GM18499 (cell line): ENCODE measurements at regions not wholly inside any gene's neighbourhood (a gene's known extent, or its start where the extent isn't known, plus 50 kb on each side); places are given as distances from the start of the nearest gene placed in this dataset.

Experiments
- ATAC-seq: cut with Tn5 transposase; IDR thresholded peaks from one replicate; pipeline ENCODE4 v1.9.1; 2021; ENCODE audit warnings: moderate number of reproducible peaks; ENCODE audit not compliant: insufficient read depth, unreplicated experiment

- no peak for ATAC-seq
Measured at GRCh38 chr12:126781593-126781992, 1485.4 kb upstream of the TMEM132C start.

GRCh38 chr12:126782083-126782482 lies 1484.9 kb upstream of the TMEM132C start:
- ATAC-seq = no peak

- no peak for ATAC-seq
Measured at GRCh38 chr12:126784328-126784921, 1482.5 kb upstream of the TMEM132C start.

DNA sequence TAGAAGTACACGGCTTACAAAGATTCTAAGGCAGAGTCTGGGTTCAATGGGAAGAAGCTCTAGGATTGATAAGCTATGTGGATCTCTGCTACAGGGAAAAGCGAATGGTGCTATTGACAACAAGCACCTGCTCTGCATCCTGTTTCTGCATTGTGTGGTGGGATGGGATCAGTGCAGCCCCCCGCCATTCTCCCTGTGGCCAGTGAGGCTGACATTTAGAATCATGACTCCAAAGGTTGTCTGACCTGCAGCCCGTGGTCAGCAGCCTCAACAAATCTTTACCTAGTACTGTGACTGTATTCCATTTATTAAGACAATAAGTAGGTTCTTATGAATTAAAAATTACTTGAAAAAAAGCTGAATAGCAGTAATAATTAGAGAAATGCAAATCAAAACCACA lies 1477.0 kb upstream of the TMEM132C start:
- ATAC-seq = no peak

DNA sequence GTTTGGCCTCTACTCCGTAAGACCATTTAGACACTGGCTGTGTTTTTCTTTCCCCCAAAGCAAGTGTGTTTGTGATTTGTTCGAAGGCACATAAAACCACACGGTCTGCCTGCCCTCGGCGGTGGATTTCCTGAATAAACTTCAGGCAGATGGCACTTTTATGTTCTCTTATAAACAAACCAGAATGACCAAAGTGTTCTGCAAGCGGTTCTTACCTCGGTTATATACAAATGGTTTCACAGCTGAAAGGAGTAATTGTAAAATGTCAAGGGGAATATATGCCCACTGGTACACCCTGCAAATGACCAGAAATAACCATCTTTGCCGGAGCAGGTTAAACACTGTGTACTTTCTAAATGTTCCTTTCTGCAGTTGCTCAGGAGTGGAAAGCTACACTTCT lies 1475.8 kb upstream of the TMEM132C start:
- no peak for ATAC-seq

DNA sequence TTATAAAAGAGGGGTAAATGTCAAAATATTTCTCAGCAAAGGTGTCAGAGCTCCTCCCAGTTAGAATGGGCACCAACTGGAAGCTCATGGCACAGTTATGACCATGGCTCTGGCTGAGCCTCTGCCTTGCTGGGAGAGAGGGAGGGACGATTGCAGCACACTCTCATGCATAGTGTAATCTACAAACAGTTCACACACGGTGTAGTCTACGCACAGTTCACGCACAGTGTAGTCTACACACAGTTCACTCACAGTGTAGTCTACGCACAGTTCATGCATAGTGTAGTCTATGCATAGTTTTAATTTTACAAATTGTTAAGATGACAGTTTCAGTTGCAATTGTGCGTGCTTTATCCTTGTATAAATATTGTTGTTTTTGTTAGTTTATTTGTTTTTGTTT lies 1474.6 kb upstream of the TMEM132C start:
- no peak for ATAC-seq

DNA sequence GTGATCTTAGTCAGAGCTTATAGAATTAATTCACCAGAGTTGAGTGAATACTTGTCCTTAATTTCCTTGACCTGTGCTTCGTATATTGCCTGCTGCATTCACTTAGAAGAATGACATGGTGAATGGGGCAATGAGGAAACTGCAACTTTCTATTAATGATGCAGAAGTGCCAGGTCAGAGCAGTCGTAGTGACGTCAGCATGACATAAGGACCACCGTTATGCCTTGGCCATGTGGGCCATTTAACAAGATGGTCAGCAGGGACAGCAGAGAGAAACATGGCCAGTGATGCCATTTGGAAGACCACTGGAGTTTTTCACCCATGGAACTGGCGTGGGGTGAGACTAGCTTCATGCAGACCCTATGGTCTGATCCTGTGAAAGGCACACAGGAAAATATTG lies 1469.4 kb upstream of the TMEM132C start:
- no peak for ATAC-seq

GRCh38 chr12:126798449-126798848 lies 1468.5 kb upstream of the TMEM132C start:
- ATAC-seq = no peak

DNA sequence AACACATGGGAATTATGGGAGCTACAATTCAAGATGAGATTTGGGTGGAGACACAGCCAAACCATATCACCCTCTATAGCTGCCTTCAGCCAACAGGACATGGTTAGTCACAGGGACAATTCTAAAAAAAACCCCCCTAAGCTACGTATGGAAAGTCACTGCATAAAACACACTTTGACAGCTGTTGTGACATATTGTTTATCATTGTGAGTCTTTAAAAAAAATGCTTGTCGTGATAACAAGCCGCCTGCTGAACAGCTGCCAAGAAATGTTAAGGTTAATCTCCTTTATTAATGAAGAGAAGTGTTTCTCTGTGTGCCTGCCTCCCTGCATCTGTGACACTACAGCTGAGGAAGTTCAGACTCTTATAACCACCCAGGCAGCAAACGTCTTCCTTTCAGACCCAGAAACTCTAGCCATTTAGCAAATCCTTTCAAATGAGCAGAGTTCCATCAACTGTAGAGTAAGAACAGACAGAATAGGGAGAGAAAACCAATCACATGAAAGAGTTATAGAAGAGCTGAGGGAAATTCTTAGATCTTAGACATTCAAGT lies 1459.6 kb upstream of the TMEM132C start:
- ATAC-seq = no peak

- no peak for ATAC-seq
Measured at GRCh38 chr12:126811391-126811790, 1455.6 kb upstream of the TMEM132C start.

DNA sequence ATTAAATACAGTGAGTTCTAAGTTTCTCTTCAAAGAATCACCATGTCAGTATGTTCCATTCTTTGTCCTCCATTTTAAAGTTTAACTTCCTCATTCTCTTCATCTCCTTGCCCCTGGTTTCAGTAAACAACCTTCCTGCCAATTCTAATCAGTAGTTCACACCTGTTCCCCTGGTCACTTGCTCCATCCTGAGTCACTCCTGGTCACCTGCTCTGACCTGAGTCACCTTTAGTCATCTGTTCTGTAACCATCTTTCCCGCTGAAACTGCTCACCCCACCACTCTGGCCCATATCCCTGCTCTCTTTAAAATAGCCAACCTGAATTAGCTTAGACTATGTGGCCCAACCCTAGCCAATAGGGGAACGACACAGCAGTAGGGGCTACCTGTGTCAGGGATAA lies 1447.4 kb upstream of the TMEM132C start:
- ATAC-seq = no peak

GRCh38 chr12:126830778-126831680 lies 1435.9 kb upstream of the TMEM132C start:
- no peak for ATAC-seq

- ATAC-seq = no peak
Measured at GRCh38 chr12:126837697-126838096, 1429.3 kb upstream of the TMEM132C start.

GRCh38 chr12:126843915-126844669 lies 1422.9 kb upstream of the TMEM132C start:
- ATAC-seq = no peak

- no peak for ATAC-seq
Measured at GRCh38 chr12:126847005-126847629, 1419.9 kb upstream of the TMEM132C start.

- ATAC-seq = no peak
Measured at GRCh38 chr12:126855768-126856167, 1411.2 kb upstream of the TMEM132C start.

DNA sequence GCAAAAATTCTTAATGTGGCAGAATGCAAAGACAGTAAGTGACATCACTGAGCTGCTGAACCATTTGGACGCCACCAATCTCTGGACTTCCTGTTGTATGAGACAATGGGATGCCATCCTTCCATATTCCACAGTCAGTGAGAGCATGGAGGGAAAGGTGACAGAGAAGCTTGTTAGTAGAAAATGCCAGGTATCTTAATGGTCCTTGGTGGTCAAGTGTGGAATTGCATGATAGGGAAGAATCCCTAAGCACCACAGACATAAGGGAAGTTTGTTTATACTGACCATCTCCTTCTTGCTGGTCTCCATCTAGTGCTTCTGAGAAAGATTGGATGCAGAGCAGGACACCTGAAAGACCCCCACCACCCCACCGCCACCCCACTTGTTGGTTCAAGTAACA lies 1410.0 kb upstream of the TMEM132C start:
- no peak for ATAC-seq

DNA sequence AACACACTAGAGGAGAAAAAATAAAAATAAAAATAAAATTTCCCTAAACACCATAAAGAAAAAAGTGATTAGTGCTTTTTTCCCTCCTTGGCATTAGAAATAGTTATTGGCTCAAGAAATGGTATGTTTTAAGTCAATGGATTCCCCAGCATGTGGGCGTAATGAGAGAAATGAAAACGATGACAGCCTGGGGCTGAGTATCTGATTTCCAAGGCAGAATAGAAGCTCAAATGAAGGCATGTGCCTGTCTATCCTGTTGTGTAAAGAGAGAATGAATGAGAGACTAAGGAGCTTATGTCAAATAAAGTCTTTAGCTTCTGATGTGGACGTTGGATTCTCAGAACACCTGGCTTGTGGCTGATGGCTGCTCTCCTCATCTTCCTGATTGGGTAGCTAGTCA lies 1408.4 kb upstream of the TMEM132C start:
- no peak for ATAC-seq

DNA sequence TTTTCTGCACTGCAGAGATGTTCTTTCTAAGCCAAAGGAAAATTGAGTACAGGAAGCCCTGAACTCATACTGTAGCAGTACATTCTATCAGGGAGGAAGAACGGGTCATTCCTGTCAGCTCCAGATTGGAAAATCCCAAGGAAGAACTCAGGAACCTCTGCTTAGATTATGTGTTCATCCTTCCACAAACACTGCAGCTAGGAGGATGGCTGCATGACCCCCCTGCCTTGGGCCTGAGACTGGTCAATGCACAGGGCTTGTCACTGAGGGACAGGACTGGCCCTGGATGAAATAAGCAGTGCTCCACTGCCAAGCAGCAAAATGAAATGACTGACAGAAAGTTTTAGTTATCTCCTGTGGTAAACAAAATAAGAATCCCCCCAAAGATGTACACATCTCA lies 1406.8 kb upstream of the TMEM132C start:
- no peak for ATAC-seq

DNA sequence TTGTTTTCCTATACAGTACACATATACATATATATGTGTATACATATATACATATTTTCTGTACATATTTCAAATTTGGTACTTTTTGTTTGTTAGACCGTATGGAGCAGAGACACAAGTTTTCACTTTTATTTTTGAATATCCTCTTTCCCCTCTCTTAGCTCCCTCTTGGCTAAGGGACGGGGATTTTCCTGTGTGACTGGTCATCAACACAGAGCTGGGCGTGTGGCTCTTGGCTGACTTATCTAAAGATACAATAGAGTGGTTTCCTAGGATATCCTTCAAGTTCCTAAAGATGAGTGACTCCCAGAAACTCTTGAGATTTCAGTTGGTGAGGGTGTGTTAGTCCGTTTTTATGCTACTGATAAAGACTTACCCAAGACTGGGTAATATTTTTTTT lies 1404.5 kb upstream of the TMEM132C start:
- ATAC-seq = no peak
